Skeletal muscle tissue (tissue), 3 donors: ENCODE measurements at regions not wholly inside any gene's neighbourhood (a gene's known extent, or its start where the extent isn't known, plus 50 kb on each side); places are given as distances from the start of the nearest gene placed in this dataset.

Experiments
- H3K27ac ChIP-seq: one replicate; pipeline ENCODE4 v1.7.0; 2013; ENCODE audit warnings: mild to moderate bottlenecking, low read depth, low read length, inconsistent platforms
- H3K27me3 ChIP-seq, 3 donors: one replicate each; pipeline ENCODE4 v1.7.0; 2013; ENCODE audit warnings: low read length in 3 of 3; ENCODE audit not compliant: control insufficient read depth in 3 of 3, insufficient read depth in 3 of 3
- H3K36me3 ChIP-seq, 3 donors: one replicate each; pipeline ENCODE4 v1.7.0; 2013; ENCODE audit warnings: low read length in 3 of 3; ENCODE audit not compliant: control insufficient read depth in 3 of 3, insufficient read depth in 3 of 3
- H3K4me1 ChIP-seq, 3 donors: one replicate each; pipeline ENCODE4 v1.7.0; 2013; ENCODE audit warnings: low read length in 3 of 3, mild to moderate bottlenecking in 3 of 3; ENCODE audit not compliant: control insufficient read depth in 3 of 3, insufficient read depth in 3 of 3
- H3K4me3 ChIP-seq, 3 donors: one replicate each; pipeline ENCODE4 v1.7.0; 2013; ENCODE audit warnings: low read length in 3 of 3
- H3K9ac ChIP-seq, 3 donors: one replicate each; pipeline ENCODE4 v1.7.0; 2013; ENCODE audit warnings: low read length in 3 of 3, mild to moderate bottlenecking in 3 of 3, moderate library complexity in 2 of 3, low read depth in 1 of 3
- H3K9me3 ChIP-seq, 3 donors: one replicate each; pipeline ENCODE4 v1.7.0; 2013; ENCODE audit warnings: low read length in 3 of 3; ENCODE audit not compliant: control insufficient read depth in 3 of 3
- donor health status: Osteomylitis.

- Histone ChIP-seq H3K36me3 (no peaks in the 10 kb centered on the region), H3K9me3 (no peaks in the 10 kb centered on the region), H3K4me3 (no peak overlapping the region)
Observed at GRCh38 chr14:87196436-87196835, 796.5 kb downstream of the GALC start.

GRCh38 chr14:87187786-87188185 lies 805.2 kb downstream of the GALC start:
- Histone ChIP-seq H3K27ac (no peak overlapping the region), H3K36me3 (no peaks in the 10 kb centered on the region), H3K9me3 (no peaks in the 10 kb centered on the region), H3K4me1 (no peaks in the 10 kb centered on the region), H3K4me3 (no peak overlapping the region), H3K27me3 (no peaks in the 10 kb centered on the region), H3K9ac (no peak overlapping the region)

More at GRCh38 chr14:87196436-87196835, 796.5 kb downstream of the GALC start:
- Histone ChIP-seq H3K27me3 (no peaks in the 10 kb centered on the region), H3K9ac (no peak overlapping the region), H3K27ac (no peak overlapping the region), H3K4me1 (no peaks in the 10 kb centered on the region)

- H3K9me3 ChIP-seq = no peaks in the 10 kb centered on the region
- no peak overlapping the region for H3K4me3 ChIP-seq
- H3K27ac ChIP-seq = no peak overlapping the region
- H3K4me1 ChIP-seq = no peaks in the 10 kb centered on the region
- H3K27me3 ChIP-seq = no peaks in the 10 kb centered on the region
- H3K36me3 ChIP-seq = no peaks in the 10 kb centered on the region
- H3K9ac ChIP-seq = no peak overlapping the region
Observed at GRCh38 chr14:87186737-87187136, 806.2 kb downstream of the GALC start.

- H3K27ac ChIP-seq = no peak overlapping the region
- no peak overlapping the region for H3K9ac ChIP-seq
- no peaks in the 10 kb centered on the region for H3K9me3 ChIP-seq
- no peaks in the 10 kb centered on the region for H3K4me1 ChIP-seq
- H3K36me3 ChIP-seq = no peaks in the 10 kb centered on the region
- H3K4me3 ChIP-seq = no peak overlapping the region
- H3K27me3 ChIP-seq = no peaks in the 10 kb centered on the region
Observed at GRCh38 chr14:87185961-87186560, 806.9 kb downstream of the GALC start.

- H3K4me1 ChIP-seq = no peaks in the 10 kb centered on the region
- no peak overlapping the region for H3K9ac ChIP-seq
- H3K27ac ChIP-seq = no peak overlapping the region
- no peaks in the 10 kb centered on the region for H3K36me3 ChIP-seq
- H3K27me3 ChIP-seq = no peaks in the 10 kb centered on the region
- no peaks in the 10 kb centered on the region for H3K9me3 ChIP-seq
- H3K4me3 ChIP-seq = no peak overlapping the region
Observed at GRCh38 chr14:87184180-87184579, 808.8 kb downstream of the GALC start.

- Histone ChIP-seq H3K27ac (no peak overlapping the region), H3K4me3 (no peak overlapping the region), H3K9me3 (peaks cover 0 to 2% (median 0%) of the 10 kb centered on the region in 3 donors), H3K4me1 (no peaks in the 10 kb centered on the region), H3K36me3 (no peaks in the 10 kb centered on the region), H3K27me3 (no peaks in the 10 kb centered on the region), H3K9ac (no peak overlapping the region)
Observed at GRCh38 chr14:87181288-87181687, 811.7 kb downstream of the GALC start.

- H3K27ac ChIP-seq = no peak overlapping the region
- H3K4me1 ChIP-seq = no peaks in the 10 kb centered on the region
- H3K9me3 ChIP-seq = peaks cover 0 to 2% (median 0%) of the 10 kb centered on the region in 3 donors
- no peak overlapping the region for H3K9ac ChIP-seq
- H3K27me3 ChIP-seq = no peaks in the 10 kb centered on the region
- H3K4me3 ChIP-seq = no peak overlapping the region
- no peaks in the 10 kb centered on the region for H3K36me3 ChIP-seq
Observed at GRCh38 chr14:87179936-87180335, 813.0 kb downstream of the GALC start.

- H3K27me3 ChIP-seq = no peaks in the 10 kb centered on the region
- no peak overlapping the region for H3K27ac ChIP-seq
- H3K36me3 ChIP-seq = no peaks in the 10 kb centered on the region
- H3K9me3 ChIP-seq = peaks cover 0 to 2% (median 0%) of the 10 kb centered on the region in 3 donors
- H3K9ac ChIP-seq = no peak overlapping the region
- H3K4me3 ChIP-seq = no peak overlapping the region
- H3K4me1 ChIP-seq = no peaks in the 10 kb centered on the region
Observed at GRCh38 chr14:87178277-87178676, 814.7 kb downstream of the GALC start.

- H3K9ac ChIP-seq = no peak overlapping the region
- peaks cover 0 to 2% (median 0%) of the 10 kb centered on the region in 3 donors for H3K9me3 ChIP-seq
- H3K36me3 ChIP-seq = no peaks in the 10 kb centered on the region
- no peak overlapping the region for H3K27ac ChIP-seq
- no peak overlapping the region for H3K4me3 ChIP-seq
- H3K27me3 ChIP-seq = no peaks in the 10 kb centered on the region
- H3K4me1 ChIP-seq = no peaks in the 10 kb centered on the region
Observed at GRCh38 chr14:87175175-87175574, 817.8 kb downstream of the GALC start.

- H3K9me3 ChIP-seq = no peaks in the 10 kb centered on the region
- no peak overlapping the region for H3K27ac ChIP-seq
- H3K9ac ChIP-seq = no peak overlapping the region
- H3K36me3 ChIP-seq = no peaks in the 10 kb centered on the region
- H3K4me3 ChIP-seq = no peak overlapping the region
- H3K27me3 ChIP-seq = no peaks in the 10 kb centered on the region
- no peaks in the 10 kb centered on the region for H3K4me1 ChIP-seq
Observed at GRCh38 chr14:87171141-87171540, 821.8 kb downstream of the GALC start.
